Brain pericyte (primary cell): ENCODE measurements at regions not wholly inside any gene's neighbourhood (a gene's known extent, or its start where the extent isn't known, plus 50 kb on each side); places are given as distances from the start of the nearest gene placed in this dataset.

Experiments
- DNase-seq: peaks from one replicate; pipeline ENCODE4 v3.0.0-alpha.2; 2012; ENCODE audit warnings: low read depth, low spot score

DNA sequence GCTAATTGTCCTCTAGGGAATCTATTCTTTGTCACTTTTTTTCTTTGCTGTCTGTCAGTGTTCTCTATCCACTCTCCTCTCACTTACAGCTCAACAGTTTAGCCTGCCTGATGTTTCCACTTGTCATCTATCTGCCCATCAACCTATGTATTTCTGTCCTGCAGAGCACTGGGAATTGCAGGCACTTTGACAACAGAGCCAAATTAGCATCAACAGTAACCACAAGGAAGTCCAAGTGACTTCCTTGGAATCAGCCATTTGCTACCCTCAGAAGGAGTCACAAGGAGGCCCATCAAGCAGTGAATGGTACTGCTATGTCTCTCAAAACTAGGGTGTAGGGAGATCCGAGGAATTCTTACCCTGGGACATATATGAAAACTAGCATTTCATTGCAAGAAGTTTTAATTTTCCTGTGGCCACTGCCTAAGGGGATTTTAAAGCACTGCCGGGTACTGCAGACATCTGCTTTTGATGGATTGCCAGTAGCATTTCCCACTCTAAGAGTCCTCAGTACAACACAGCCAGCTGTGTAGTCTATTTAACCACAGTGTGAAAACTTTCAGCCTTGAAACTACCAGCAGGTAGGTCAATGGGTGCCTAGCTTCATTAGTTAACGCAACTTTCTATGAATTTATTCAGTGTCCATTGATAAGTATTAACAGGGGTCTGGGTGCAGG is 898.8 kb downstream of the NTRK3 start:
- no peak for DNase-seq

DNA sequence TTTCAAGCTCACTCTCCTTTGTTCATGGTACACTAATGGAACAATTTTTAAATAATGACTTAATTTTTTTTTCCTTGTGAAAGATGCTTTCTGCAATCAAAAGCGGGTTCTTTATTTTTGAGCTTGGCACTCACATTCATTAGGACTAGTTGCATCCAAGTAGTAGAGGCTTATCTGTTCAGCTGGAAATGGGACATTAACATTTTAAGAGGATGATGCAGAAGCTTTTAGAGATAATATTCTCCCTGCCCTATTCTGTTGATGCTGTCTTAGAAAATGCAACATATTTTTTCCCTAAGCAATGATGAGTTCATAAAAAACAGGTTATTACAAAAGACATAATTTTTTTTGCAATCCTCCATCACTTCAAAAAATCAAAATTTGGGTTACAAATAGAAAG is 900.6 kb downstream of the NTRK3 start:
- DNase-seq: no peak

- DNase-seq: no peak
Measured at GRCh38 chr15:87354661-87355410, 901.7 kb downstream of the NTRK3 start.

GRCh38 chr15:87349181-87349580 is 907.4 kb downstream of the NTRK3 start:
- no peak for DNase-seq

- no peak for DNase-seq
Measured at GRCh38 chr15:87348746-87349145, 907.8 kb downstream of the NTRK3 start.

GRCh38 chr15:87347806-87348515 is 908.6 kb downstream of the NTRK3 start:
- DNase-seq: no peak

- no peak for DNase-seq
Measured at GRCh38 chr15:87345961-87346360, 910.6 kb downstream of the NTRK3 start.

DNA sequence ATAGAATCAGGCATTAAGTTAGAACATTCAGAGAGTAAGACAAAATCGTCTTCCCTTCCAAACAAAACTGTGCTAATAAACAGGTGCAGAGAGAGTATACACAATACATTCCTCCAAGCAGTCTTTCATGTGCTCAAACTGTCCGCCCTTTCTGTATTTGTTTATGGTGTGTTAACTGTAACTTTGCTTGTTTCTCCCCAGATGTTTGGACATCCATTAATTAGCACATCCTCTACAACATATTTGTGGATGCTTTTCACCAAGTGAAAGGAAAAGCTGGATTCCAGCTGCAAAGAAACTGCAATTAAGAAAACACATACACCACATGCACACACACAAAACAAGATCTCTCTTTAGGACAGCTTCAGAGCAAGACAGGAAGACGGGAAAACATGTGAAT is 912.6 kb downstream of the NTRK3 start:
- DNase-seq: no peak

DNA sequence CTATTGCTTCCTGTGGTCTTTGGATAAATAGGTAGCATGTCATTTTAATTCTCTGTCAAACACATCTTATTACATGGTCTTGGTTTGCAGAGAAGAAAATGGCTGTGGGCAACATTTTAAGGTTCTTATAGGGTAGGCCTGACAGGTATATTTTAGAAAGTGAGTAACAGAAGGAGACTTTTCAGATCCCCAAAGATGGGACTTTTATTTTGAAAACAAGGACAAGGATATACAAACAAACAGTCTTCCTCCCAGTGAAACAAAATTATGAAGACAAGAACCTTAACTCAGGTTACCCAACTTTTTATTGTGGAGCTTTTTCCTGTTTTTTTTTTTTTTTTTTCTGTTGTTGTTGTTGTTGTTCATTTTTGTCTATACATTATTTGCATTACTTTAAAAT is 916.2 kb downstream of the NTRK3 start:
- no peak for DNase-seq

DNA sequence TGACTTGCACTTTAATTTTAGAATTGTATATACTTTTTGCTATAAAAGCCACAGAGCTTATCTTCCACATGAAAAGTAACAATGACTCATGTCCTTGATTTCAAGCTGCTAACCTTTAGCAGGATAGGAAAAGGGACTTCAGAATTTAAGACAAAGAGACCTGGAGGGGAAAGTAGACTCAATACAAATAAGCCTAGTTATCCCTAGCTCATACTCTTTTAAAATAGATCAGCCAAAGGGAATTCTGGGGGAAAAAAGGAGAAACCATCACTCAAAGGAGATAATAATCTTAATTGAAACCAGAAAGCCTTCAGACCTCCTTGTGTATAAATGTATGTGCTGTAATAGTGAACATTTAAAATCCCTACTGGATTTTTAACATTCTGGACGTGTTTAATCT is 930.3 kb downstream of the NTRK3 start:
- DNase-seq: no peak

GRCh38 chr15:87322870-87323269 is 933.7 kb downstream of the NTRK3 start:
- no peak for DNase-seq

DNA sequence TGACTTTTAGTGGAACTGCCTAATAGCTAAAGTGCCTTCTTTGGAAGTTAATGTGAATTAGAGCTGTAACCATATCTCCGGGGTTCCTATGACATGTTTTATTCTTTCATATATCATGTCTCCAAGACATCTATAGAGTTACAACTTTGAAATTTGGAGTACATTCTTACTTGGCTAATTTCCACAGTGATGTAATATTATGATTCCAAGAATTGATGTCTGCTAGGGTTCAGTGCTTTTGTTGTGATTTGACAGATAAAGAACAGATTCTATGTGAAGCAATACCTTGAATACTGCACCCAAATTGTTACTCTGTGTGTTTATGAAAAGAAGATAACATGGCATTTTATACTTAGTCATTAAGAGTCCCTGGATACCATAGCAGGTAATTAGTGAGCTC is 934.3 kb downstream of the NTRK3 start:
- DNase-seq: no peak

DNA sequence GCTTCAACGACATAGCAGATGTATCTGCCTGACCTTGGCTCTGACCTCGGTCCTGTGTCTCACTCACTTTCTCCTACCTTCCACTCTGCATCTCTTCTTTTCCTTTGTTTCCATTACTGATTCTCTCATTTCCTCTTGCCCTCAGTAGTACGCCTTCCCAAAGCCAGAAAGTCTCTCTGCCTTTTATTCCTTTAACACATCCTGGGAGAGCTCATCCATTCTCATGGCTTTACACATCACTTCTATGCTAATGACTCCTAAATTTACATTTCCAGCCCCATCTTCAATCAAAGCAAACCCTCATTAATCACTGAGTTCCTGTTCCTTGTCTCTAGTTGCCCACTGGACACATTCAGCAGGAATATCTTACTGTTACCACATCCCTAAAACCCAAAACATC is 938.6 kb downstream of the NTRK3 start:
- no peak for DNase-seq

GRCh38 chr15:87312221-87312620 is 944.3 kb downstream of the NTRK3 start:
- no peak for DNase-seq

- no peak for DNase-seq
Measured at GRCh38 chr15:87300146-87300545, 956.4 kb downstream of the NTRK3 start.

DNA sequence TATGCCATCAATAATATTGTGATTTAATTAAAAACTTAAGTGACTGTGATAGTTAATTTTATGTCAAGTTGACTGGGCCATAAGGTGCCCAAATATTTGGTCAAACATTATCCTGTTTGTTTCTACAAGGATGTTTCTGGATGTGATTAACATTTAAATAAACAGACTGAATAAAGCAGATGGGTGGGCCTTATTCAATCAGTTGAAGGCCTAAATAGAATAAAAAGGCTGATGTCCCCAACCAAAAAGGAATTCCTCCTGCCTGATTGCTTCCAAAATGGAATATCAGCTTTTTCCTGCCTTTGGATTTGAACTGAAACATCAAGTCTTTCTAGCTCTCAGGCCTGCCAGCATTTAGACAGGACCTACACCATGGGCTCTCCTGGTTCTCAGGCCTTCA is 961.7 kb downstream of the NTRK3 start:
- DNase-seq: no peak

- no peak for DNase-seq
Measured at GRCh38 chr15:87293031-87293430, 963.5 kb downstream of the NTRK3 start.

GRCh38 chr15:87287156-87287555 is 969.4 kb downstream of the NTRK3 start:
- DNase-seq: no peak

DNA sequence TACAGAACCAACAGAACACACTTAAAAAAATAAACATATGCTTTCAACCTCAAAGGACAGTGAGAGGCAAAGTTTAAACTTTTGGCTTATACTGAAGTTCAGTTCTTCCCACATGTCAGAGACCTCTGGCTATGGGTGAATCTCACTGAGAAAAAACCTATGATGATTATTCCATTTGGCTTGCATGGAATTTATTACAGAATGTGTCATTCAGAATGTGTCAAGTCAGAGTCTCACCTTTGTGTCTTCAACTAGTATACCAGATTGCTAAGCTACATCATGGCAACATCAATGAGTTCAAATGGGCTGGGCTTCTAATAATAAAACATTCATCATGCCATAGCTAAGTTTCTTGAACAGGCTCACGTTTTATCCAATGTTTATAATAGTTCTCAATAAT is 987.0 kb downstream of the NTRK3 start:
- DNase-seq: no peak

DNA sequence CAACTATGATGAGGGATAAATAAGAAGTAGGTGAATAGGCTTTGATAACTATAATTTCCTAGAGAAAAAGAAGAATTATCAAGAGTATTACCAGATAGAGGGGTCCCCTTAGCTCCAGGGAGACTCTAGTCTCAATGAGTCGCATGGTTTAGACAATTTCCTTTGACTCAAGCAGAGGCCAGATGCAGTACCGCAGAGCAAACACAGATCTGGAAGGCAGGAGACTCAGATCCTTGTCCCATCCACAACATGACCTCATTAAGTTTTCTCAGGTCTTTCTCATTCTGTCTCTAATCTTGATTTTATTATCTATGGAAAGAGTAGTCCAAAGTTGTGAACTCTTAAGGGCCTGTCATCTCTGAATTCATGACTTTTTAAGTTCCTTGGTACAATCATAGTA is 987.9 kb downstream of the NTRK3 start:
- DNase-seq: no peak

DNA sequence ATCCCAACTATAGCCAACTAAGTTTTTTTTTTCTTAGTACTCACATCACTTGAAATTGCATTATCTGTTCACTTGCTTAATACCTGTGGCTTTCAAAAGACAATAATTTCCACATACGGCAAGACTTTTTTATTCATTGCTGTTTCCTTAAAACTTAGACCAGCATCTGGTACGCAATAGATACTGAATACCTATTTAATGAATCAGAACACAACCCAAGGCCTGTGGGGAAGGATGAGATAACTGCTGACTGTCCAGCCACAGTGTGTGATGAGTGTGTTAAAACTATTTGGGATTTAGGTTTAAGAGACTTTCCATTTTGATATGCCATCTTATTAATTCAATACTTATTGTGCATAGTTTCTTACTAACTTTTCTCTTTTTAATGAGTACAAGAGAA is 988.7 kb downstream of the NTRK3 start:
- no peak for DNase-seq

- no peak for DNase-seq
Measured at GRCh38 chr15:87263871-87264270, 992.7 kb downstream of the NTRK3 start.

- DNase-seq: no peak
Measured at GRCh38 chr15:87263296-87263695, 993.2 kb downstream of the NTRK3 start.
